ENCODE measurements at regions not wholly inside any gene's neighbourhood (a gene's known extent, or its start where the extent isn't known, plus 50 kb on each side); places are given as distances from the start of the nearest gene placed in this dataset.

GRCh38 chr18:78727877-78728783 lies 251.5 kb upstream of the SALL3 start:
- Histone ChIP-seq H3K4me3 (ENCODE audit: low read length) (no peak overlapping the region), H3K4me1 (ENCODE audit: control insufficient read depth, low read length) (no peaks in the 10 kb centered on the region), H3K36me3 (ENCODE audit: control insufficient read depth, low read length) (no peaks in the 10 kb centered on the region), H3K79me2 (ENCODE audit: control insufficient read depth, low read length) (no peaks in the 10 kb centered on the region), H3K27ac (ENCODE audit: low read depth, low read length) (no peak overlapping the region), H3F3A (ENCODE audit: control insufficient read depth, insufficient read depth) (no peaks in the 10 kb centered on the region), H3K27me3 (ENCODE audit: control insufficient read depth, low read length) (no peaks in the 10 kb centered on the region), H3K9me2 (replicated peaks; ENCODE audit: control insufficient read depth, low read length) (no peaks in the 10 kb centered on the region), H3K4me2 (ENCODE audit: low read length) (no peak overlapping the region), H4K20me1 (ENCODE audit: control insufficient read depth, insufficient read depth, low read depth, low read length) (no peaks in the 10 kb centered on the region), H3K9me3 (ENCODE audit: control insufficient read depth, insufficient read depth, low read length) (no peaks in the 10 kb centered on the region)
- TF ChIP-seq EZH2phosphoT487 (IDR thresholded peaks at IDR 0.05; ENCODE audit: borderline replicate concordance, low read length) (no peak), CTCF (IDR thresholded peaks at IDR 0.05; ENCODE audit: low read depth, low read length, poor library complexity, severe bottlenecking) (no peak)

GRCh38 chr18:78728784-78729467 lies 250.7 kb upstream of the SALL3 start:
- no peak for TF ChIP-seq EZH2phosphoT487 (IDR thresholded peaks at IDR 0.05; ENCODE audit: borderline replicate concordance, low read length)
- TF ChIP-seq CTCF (IDR thresholded peaks at IDR 0.05; ENCODE audit: low read depth, low read length, poor library complexity, severe bottlenecking), result no peak
- Histone ChIP-seq H4K20me1 (ENCODE audit: control insufficient read depth, insufficient read depth, low read depth, low read length) (no peaks in the 10 kb centered on the region), H3K4me3 (ENCODE audit: low read length) (no peak overlapping the region), H3K27ac (ENCODE audit: low read depth, low read length) (no peak overlapping the region), H3K4me2 (ENCODE audit: low read length) (no peak overlapping the region), H3K9me3 (ENCODE audit: control insufficient read depth, insufficient read depth, low read length) (no peaks in the 10 kb centered on the region), H3K27me3 (ENCODE audit: control insufficient read depth, low read length) (no peaks in the 10 kb centered on the region), H3K36me3 (ENCODE audit: control insufficient read depth, low read length) (no peaks in the 10 kb centered on the region), H3K79me2 (ENCODE audit: control insufficient read depth, low read length) (no peaks in the 10 kb centered on the region), H3F3A (ENCODE audit: control insufficient read depth, insufficient read depth) (no peaks in the 10 kb centered on the region), H3K9me2 (replicated peaks; ENCODE audit: control insufficient read depth, low read length) (no peaks in the 10 kb centered on the region), H3K4me1 (ENCODE audit: control insufficient read depth, low read length) (no peaks in the 10 kb centered on the region)

- Histone ChIP-seq H3K79me2 (ENCODE audit: control insufficient read depth, low read length) (no peaks in the 10 kb centered on the region), H3K4me3 (ENCODE audit: low read length) (no peak overlapping the region), H3F3A (ENCODE audit: control insufficient read depth, insufficient read depth) (no peaks in the 10 kb centered on the region), H3K4me1 (ENCODE audit: control insufficient read depth, low read length) (no peaks in the 10 kb centered on the region), H3K9me2 (replicated peaks; ENCODE audit: control insufficient read depth, low read length) (no peaks in the 10 kb centered on the region), H3K27ac (ENCODE audit: low read depth, low read length) (no peak overlapping the region), H4K20me1 (ENCODE audit: control insufficient read depth, insufficient read depth, low read depth, low read length) (no peaks in the 10 kb centered on the region), H3K36me3 (ENCODE audit: control insufficient read depth, low read length) (no peaks in the 10 kb centered on the region), H3K27me3 (ENCODE audit: control insufficient read depth, low read length) (no peaks in the 10 kb centered on the region), H3K4me2 (ENCODE audit: low read length) (no peak overlapping the region), H3K9me3 (ENCODE audit: control insufficient read depth, insufficient read depth, low read length) (no peaks in the 10 kb centered on the region)
- TF ChIP-seq EZH2phosphoT487 (IDR thresholded peaks at IDR 0.05; ENCODE audit: borderline replicate concordance, low read length), result no peak
- TF ChIP-seq CTCF (IDR thresholded peaks at IDR 0.05; ENCODE audit: low read depth, low read length, poor library complexity, severe bottlenecking), result no peak
These were observed 249.1 kb upstream of the SALL3 start for GRCh38 chr18:78730546-78730945.
